ENCODE measurements at regions not wholly inside any gene's neighbourhood (a gene's known extent, or its start where the extent isn't known, plus 50 kb on each side); places are given as distances from the start of the nearest gene placed in this dataset.

GRCh38 chr7:46155367-46155766, 234.3 kb upstream of the IGFBP3 start:
- POLR2A ChIA-PET (ENCODE audit: low non-redundant PET) = no interaction called here
- TF ChIP-seq, protein P1, sequence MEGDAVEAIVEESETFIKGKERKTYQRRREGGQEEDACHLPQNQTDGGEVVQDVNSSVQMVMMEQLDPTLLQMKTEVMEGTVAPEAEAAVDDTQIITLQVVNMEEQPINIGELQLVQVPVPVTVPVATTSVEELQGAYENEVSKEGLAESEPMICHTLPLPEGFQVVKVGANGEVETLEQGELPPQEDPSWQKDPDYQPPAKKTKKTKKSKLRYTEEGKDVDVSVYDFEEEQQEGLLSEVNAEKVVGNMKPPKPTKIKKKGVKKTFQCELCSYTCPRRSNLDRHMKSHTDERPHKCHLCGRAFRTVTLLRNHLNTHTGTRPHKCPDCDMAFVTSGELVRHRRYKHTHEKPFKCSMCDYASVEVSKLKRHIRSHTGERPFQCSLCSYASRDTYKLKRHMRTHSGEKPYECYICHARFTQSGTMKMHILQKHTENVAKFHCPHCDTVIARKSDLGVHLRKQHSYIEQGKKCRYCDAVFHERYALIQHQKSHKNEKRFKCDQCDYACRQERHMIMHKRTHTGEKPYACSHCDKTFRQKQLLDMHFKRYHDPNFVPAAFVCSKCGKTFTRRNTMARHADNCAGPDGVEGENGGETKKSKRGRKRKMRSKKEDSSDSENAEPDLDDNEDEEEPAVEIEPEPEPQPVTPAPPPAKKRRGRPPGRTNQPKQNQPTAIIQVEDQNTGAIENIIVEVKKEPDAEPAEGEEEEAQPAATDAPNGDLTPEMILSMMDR (conservative IDR thresholded peaks at IDR 0.05; ENCODE audit: low read depth) = no peak
- DNase-seq (ENCODE audit: low spot score) = no peak
- CTCF ChIA-PET = interaction anchor here (0.6 kb wide), 1 partner anchor 107 kb away, joined by 6 read pairs; no protein-coding TSS in a partner anchor
- no peak overlapping the region for H3K27ac ChIP-seq

GRCh38 chr7:46153951-46154787, 233.1 kb upstream of the IGFBP3 start:
- peak; percentile 59 for DNase-seq (ENCODE audit: low spot score)
- POLR2A ChIA-PET (ENCODE audit: low non-redundant PET) = no interaction called here
- CTCF ChIA-PET = no interaction called here
- TF ChIP-seq, protein P1 (conservative IDR thresholded peaks at IDR 0.05; ENCODE audit: low read depth) = no peak
- H3K27ac ChIP-seq = peak overlapping the region; percentile 52

DNA sequence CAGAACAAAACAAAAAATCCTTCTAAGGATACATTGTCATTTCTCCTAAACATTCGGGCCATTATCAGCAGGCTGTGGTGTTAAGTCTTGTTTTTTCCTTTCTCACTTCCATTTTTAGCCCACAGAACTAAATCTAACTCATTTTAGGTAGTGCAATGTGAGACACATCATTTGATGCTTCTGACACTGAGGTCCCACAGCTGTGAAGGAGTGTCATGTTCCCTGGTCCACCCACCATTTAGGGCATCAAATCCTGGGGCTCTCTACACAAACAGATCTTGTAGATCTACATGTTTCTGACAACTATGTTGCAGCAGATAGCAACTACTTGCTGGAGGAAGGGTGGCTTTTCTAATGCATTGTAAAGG, 232.5 kb upstream of the IGFBP3 start:
- ChIA-PET POLR2A (ENCODE audit: low non-redundant PET) (no interaction called here), CTCF (no interaction called here)
- DNase-seq (ENCODE audit: low spot score) = no peak
- H3K27ac ChIP-seq = peak overlapping the region; percentile 52
- TF ChIP-seq, protein P1 (conservative IDR thresholded peaks at IDR 0.05; ENCODE audit: low read depth) = no peak

DNA sequence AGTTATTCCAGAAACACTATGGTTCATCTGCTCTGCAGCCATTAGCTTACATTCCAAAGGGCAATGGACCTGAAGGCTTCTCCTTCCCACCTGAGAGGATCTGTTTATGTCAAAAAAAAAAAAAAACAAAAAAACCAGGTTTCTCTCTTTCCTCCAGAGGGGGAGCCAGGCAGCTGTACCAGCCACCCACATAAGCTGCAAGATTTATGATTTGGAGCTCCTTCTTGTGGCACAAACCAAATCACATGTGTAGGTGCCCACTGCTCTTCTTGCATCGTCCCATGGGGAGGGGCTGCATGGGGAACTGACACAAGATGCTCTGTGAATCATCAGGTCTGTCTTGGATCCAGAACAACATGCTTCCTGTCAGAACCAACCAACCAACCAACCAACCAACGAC, 231.6 kb upstream of the IGFBP3 start:
- ChIA-PET CTCF (interaction anchor here (0.7 kb wide), 1 partner anchor 522 kb away, joined by 5 read pairs; no protein-coding TSS in a partner anchor), POLR2A (ENCODE audit: low non-redundant PET) (no interaction called here)
- H3K27ac ChIP-seq = no peak overlapping the region
- DNase-seq (ENCODE audit: low spot score) = no peak
- TF ChIP-seq, protein P1 (conservative IDR thresholded peaks at IDR 0.05; ENCODE audit: low read depth) = no peak

- CTCF ChIA-PET = no interaction called here
- DNase-seq (ENCODE audit: low spot score) = no peak
- TF ChIP-seq, protein P1 (conservative IDR thresholded peaks at IDR 0.05; ENCODE audit: low read depth) = no peak
- POLR2A ChIA-PET (ENCODE audit: low non-redundant PET) = no interaction called here
- H3K27ac ChIP-seq = no peak overlapping the region
Measured at GRCh38 chr7:46150721-46151120, 229.6 kb upstream of the IGFBP3 start.

- TF ChIP-seq, protein P1 (conservative IDR thresholded peaks at IDR 0.05; ENCODE audit: low read depth) = no peak
- POLR2A ChIA-PET (ENCODE audit: low non-redundant PET) = no interaction called here
- DNase-seq (ENCODE audit: low spot score) = no peak
- H3K27ac ChIP-seq = no peak overlapping the region
- CTCF ChIA-PET = no interaction called here
Measured at GRCh38 chr7:46150202-46150601, 229.1 kb upstream of the IGFBP3 start.

Data from RWPE1 (cell line).